ENCODE measurements at regions not wholly inside any gene's neighbourhood (a gene's known extent, or its start where the extent isn't known, plus 50 kb on each side); places are given as distances from the start of the nearest gene placed in this dataset.

- Histone ChIP-seq H3K9ac (ENCODE audit: low read length) (no peak overlapping the region), H3K27ac (ENCODE audit: low read length) (no peak overlapping the region), H2AFZ (ENCODE audit: low read depth, low read length) (no peak overlapping the region), H3K9me3 (ENCODE audit: low read length) (no peaks in the 10 kb centered on the region), H3K9me2 (ENCODE audit: insufficient read depth, low read length) (no peaks in the 10 kb centered on the region), H3K4me2 (ENCODE audit: low read length) (no peak overlapping the region), H3F3A (ENCODE audit: insufficient read depth, low read length, poor library complexity, severe bottlenecking) (no peaks in the 10 kb centered on the region), H4K20me1 (ENCODE audit: insufficient read depth) (no peaks in the 10 kb centered on the region), H3K27me3 (ENCODE audit: insufficient read depth, low read depth, low read length) (no peaks in the 10 kb centered on the region), H3K79me2 (replicated peaks; ENCODE audit: insufficient read depth, low read length) (no peaks in the 10 kb centered on the region), H3K36me3 (ENCODE audit: insufficient read depth, low read length) (no peaks in the 10 kb centered on the region), H3K4me3 (ENCODE audit: low read length) (no peak overlapping the region)
- no peak for TF ChIP-seq RAD21 (conservative IDR thresholded peaks at IDR 0.05)
- TF ChIP-seq CTCF (IDR thresholded peaks at IDR 0.05; ENCODE audit: poor library complexity, severe bottlenecking): no peak
- no peak for TF ChIP-seq EP300 (conservative IDR thresholded peaks at IDR 0.05; ENCODE audit: poor library complexity, severe bottlenecking)
- TF ChIP-seq POLR2AphosphoS5 (IDR thresholded peaks at IDR 0.05): no peak
- no peak for TF ChIP-seq MXI1 (conservative IDR thresholded peaks at IDR 0.05; ENCODE audit: poor library complexity, severe bottlenecking)
- no peak for TF ChIP-seq EZH2 (IDR thresholded peaks at IDR 0.05; ENCODE audit: borderline replicate concordance, insufficient read depth, low read length, poor library complexity, severe bottlenecking)
- TF ChIP-seq TAF1 (IDR thresholded peaks at IDR 0.05; ENCODE audit: low read depth): no peak
- no peak for TF ChIP-seq SMC3 (conservative IDR thresholded peaks at IDR 0.05; ENCODE audit: poor library complexity)
- TF ChIP-seq REST (IDR thresholded peaks at IDR 0.05; ENCODE audit: borderline replicate concordance): no peak
These were observed 57.9 kb downstream of the FBXO2 start for GRCh38 chr1:11596295-11596694.

- Histone ChIP-seq H3K9me3 (ENCODE audit: low read length) (no peaks in the 10 kb centered on the region), H3K79me2 (replicated peaks; ENCODE audit: insufficient read depth, low read length) (no peaks in the 10 kb centered on the region), H3K9me2 (ENCODE audit: insufficient read depth, low read length) (no peaks in the 10 kb centered on the region), H3K27ac (ENCODE audit: low read length) (no peak overlapping the region), H3K4me3 (ENCODE audit: low read length) (no peak overlapping the region), H4K20me1 (ENCODE audit: insufficient read depth) (no peaks in the 10 kb centered on the region), H3K27me3 (ENCODE audit: insufficient read depth, low read depth, low read length) (no peaks in the 10 kb centered on the region), H3K4me2 (ENCODE audit: low read length) (no peak overlapping the region), H2AFZ (ENCODE audit: low read depth, low read length) (no peak overlapping the region), H3F3A (ENCODE audit: insufficient read depth, low read length, poor library complexity, severe bottlenecking) (no peaks in the 10 kb centered on the region), H3K9ac (ENCODE audit: low read length) (no peak overlapping the region), H3K36me3 (ENCODE audit: insufficient read depth, low read length) (no peaks in the 10 kb centered on the region)
- no peak for TF ChIP-seq RAD21 (conservative IDR thresholded peaks at IDR 0.05)
- no peak for TF ChIP-seq TAF1 (IDR thresholded peaks at IDR 0.05; ENCODE audit: low read depth)
- no peak for TF ChIP-seq REST (IDR thresholded peaks at IDR 0.05; ENCODE audit: borderline replicate concordance)
- TF ChIP-seq POLR2AphosphoS5 (IDR thresholded peaks at IDR 0.05): no peak
- no peak for TF ChIP-seq MXI1 (conservative IDR thresholded peaks at IDR 0.05; ENCODE audit: poor library complexity, severe bottlenecking)
- TF ChIP-seq SMC3 (conservative IDR thresholded peaks at IDR 0.05; ENCODE audit: poor library complexity): no peak
- TF ChIP-seq EP300 (conservative IDR thresholded peaks at IDR 0.05; ENCODE audit: poor library complexity, severe bottlenecking): no peak
- TF ChIP-seq EZH2 (IDR thresholded peaks at IDR 0.05; ENCODE audit: borderline replicate concordance, insufficient read depth, low read length, poor library complexity, severe bottlenecking): no peak
- TF ChIP-seq CTCF (IDR thresholded peaks at IDR 0.05; ENCODE audit: poor library complexity, severe bottlenecking): no peak
These were observed 58.9 kb downstream of the FBXO2 start for GRCh38 chr1:11595285-11595684.
